BLaER1 treated with 17β-estradiol and CSF1 and Interleukin-3, amounts not matched to agents 10 nM and 100 nM (cell line): ENCODE measurements at regions not wholly inside any gene's neighbourhood (a gene's known extent, or its start where the extent isn't known, plus 50 kb on each side); places are given as distances from the start of the nearest gene placed in this dataset.

Source experiments
- H3K27ac ChIP-seq, 11 experiments: shearing (Covaris generic); formaldehyde crosslinking; 2 replicates each; pipeline ENCODE4 v1.8.1; 2022
- H3K27me3 ChIP-seq, 11 experiments: shearing (Covaris generic); formaldehyde crosslinking; 2 replicates each; pipeline ENCODE4 v1.8.1; 2022
- H3K36me3 ChIP-seq, 11 experiments: shearing (Covaris generic); formaldehyde crosslinking; 2 replicates each; pipeline ENCODE4 v1.8.1; 2022
- H3K4me1 ChIP-seq, 10 experiments: shearing (Covaris generic); formaldehyde crosslinking; 2 replicates each; pipeline ENCODE4 v1.8.1; 2022
- H3K4me2 ChIP-seq, 11 experiments: shearing (Covaris generic); formaldehyde crosslinking; 2 replicates each; pipeline ENCODE4 v1.8.1; 2022
- H3K4me3 ChIP-seq, 10 experiments: shearing (Covaris generic); formaldehyde crosslinking; 2 replicates each; pipeline ENCODE4 v1.8.1; 2022
- H3K9ac ChIP-seq, 11 experiments: shearing (Covaris generic); formaldehyde crosslinking; 2 replicates each; pipeline ENCODE4 v1.8.1; 2022
- H3K9me3 ChIP-seq, 11 experiments: shearing (Covaris generic); formaldehyde crosslinking; replicated peaks in 1 of 11; 2 replicates each; pipeline ENCODE4 v1.8.1; 2022
- H4K20me1 ChIP-seq, 11 experiments: shearing (Covaris generic); formaldehyde crosslinking; 2 replicates each; pipeline ENCODE4 v1.8.1; 2022
- Cebpa-rat ChIP-seq, 11 experiments: shearing (Covaris generic); IDR thresholded peaks; 2 replicates each; pipeline ENCODE4 v1.8.1; 2022

DNA sequence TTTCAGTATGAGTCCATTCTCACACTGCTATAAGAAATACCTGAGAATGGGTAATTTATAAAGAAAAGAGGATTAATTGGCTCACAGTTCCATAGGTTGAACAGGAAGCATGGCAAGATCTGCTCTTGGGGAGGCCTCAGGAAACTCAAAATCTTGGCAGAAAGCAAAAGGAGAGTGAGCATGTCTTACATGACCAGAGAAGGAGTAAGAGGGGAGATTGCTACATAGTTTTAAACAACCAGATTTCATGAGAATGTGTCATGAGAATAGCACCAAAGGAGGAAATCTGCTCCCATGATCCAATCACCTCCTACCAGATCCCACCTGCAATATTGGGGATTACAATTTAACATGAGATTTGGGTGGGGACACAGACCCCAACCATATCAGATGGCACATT lies 672.4 kb downstream of the HTR1B start:
- Histone ChIP-seq H3K9ac (no peak overlapping the region), H4K20me1 (no peaks in the 10 kb centered on the region), H3K27ac (no peak overlapping the region), H3K36me3 (no peaks in the 10 kb centered on the region), H3K4me1 (no peaks in the 10 kb centered on the region), H3K27me3 (no peaks in the 10 kb centered on the region), H3K4me3 (no peak overlapping the region), H3K9me3 (no peaks in the 10 kb centered on the region), H3K4me2 (no peak overlapping the region)
- TF ChIP-seq Cebpa-rat (IDR thresholded peaks at IDR 0.05): no peak

DNA sequence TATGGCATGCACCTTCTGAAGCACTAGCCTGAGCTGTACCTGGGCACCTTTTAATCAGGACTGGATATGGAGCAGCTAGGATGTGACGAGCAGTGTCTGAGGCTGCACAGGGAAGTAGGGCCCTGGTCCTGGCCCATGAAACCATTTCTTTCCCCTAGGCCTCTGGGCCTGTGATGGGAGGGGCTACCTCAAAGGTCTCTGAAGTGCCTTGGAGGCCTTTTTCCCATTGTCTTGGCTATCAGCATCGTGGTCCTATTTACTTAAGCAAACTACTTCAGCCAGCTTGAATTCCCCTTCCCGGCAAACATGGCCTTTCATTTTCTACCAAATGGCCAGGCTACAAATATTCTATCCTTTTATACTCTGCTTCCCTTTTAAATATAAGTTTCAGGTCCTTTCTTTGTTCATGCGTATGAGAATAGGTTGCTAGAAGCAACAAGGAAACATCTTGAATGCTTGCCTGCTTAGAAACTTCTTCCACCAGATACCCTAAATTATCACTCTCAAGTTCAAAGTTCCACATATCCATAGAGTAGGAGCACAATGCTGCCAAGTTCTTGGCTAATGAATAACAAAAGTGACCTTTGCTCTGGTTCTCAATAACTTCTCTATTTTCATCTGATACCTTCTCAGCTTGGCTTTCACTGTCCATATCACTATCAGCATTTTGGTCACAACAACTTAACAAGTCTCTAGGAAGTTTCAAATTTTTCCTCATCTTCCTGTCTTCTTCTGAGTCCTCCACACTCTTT lies 673.1 kb downstream of the HTR1B start:
- H3K9me3 ChIP-seq: no peaks in the 10 kb centered on the region
- no peak for TF ChIP-seq Cebpa-rat (IDR thresholded peaks at IDR 0.05)
- H3K27ac ChIP-seq: no peak overlapping the region
- no peak overlapping the region for H3K4me2 ChIP-seq
- no peaks in the 10 kb centered on the region for H3K36me3 ChIP-seq
- no peaks in the 10 kb centered on the region for H3K27me3 ChIP-seq
- no peaks in the 10 kb centered on the region for H4K20me1 ChIP-seq
- H3K4me1 ChIP-seq: peaks cover 0 to 2% (median 0%) of the 10 kb centered on the region in 10 experiments; a peak in 6 of 20 replicates
- H3K9ac ChIP-seq: no peak overlapping the region
- H3K4me3 ChIP-seq: no peak overlapping the region

DNA sequence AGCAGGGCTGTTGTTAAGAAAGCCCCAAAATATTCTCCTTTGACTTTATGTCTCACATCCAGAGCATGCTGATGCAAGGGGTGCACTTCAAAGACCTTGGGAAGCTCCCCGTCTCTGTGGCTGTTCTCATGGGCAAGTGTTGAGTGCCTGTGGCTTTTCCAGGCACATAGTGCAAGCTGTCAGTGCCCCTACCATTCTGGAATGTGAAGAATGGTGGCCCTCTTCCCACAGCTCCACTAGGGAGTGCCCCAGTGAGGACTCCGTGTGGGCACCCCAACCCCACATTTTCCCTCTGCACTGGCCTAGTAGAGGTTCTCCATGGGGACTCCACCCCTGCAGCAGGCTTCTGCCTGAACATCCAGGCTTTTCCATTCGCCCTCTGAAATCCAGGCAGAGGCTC lies 673.7 kb downstream of the HTR1B start:
- Histone ChIP-seq H3K9me3 (no peaks in the 10 kb centered on the region), H3K27me3 (no peaks in the 10 kb centered on the region), H3K4me2 (no peak overlapping the region), H4K20me1 (no peaks in the 10 kb centered on the region), H3K36me3 (no peaks in the 10 kb centered on the region), H3K4me3 (no peak overlapping the region), H3K4me1 (peaks cover 0 to 8% (median 2%) of the 10 kb centered on the region in 10 experiments; a peak in 8 of 20 replicates), H3K9ac (no peak overlapping the region), H3K27ac (no peak overlapping the region)
- no peak for TF ChIP-seq Cebpa-rat (IDR thresholded peaks at IDR 0.05)

DNA sequence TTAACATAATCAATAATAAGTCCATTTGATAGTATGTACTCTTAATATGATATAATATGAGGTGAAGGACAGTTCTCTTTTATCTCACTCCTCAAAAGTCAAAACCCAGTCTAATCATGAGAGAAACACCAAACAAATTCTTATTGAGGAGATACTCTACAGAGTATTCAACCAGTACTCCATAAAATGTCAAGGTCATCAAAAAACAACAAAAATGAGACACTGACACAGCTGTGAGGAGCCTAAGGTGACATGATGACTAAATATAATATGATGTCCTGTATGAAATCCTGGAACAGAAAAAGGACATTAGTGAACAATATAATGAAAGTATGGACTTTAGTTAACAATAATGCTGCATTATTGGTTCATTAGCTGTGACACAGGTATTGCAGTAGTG lies 675.1 kb downstream of the HTR1B start:
- no peaks in the 10 kb centered on the region for H3K36me3 ChIP-seq
- H3K27me3 ChIP-seq: no peaks in the 10 kb centered on the region
- no peak overlapping the region for H3K4me3 ChIP-seq
- no peaks in the 10 kb centered on the region for H3K9me3 ChIP-seq
- no peak overlapping the region for H3K4me2 ChIP-seq
- no peak overlapping the region for H3K27ac ChIP-seq
- no peak overlapping the region for H3K9ac ChIP-seq
- peaks cover 0 to 17% (median 2%) of the 10 kb centered on the region in 10 experiments; a peak in 8 of 20 replicates for H3K4me1 ChIP-seq
- H4K20me1 ChIP-seq: no peaks in the 10 kb centered on the region
- no peak for TF ChIP-seq Cebpa-rat (IDR thresholded peaks at IDR 0.05)

DNA sequence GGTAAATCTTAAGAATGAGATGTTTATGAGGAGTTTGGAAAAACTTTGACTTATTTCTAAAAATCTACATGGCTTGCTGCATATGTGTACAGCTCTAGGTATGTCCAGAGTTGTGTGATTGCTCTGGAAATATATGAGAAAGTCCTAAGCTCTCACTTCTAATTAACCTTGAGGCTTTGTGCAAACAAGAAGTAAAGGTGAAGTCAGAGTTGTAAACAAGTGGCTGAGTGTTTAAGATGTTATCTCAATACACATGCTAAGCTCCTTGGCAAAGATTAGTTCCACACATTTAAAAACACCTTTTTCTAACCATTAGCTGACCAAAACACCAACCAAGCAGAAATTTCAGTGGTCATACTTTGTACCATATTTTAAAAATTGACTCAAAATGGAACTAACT lies 684.2 kb downstream of the HTR1B start:
- no peaks in the 10 kb centered on the region for H4K20me1 ChIP-seq
- no peak overlapping the region for H3K9ac ChIP-seq
- no peaks in the 10 kb centered on the region for H3K36me3 ChIP-seq
- H3K27ac ChIP-seq: no peak overlapping the region
- no peaks in the 10 kb centered on the region for H3K9me3 ChIP-seq
- peaks cover 0 to 4% (median 0%) of the 10 kb centered on the region in 10 experiments; a peak in 4 of 20 replicates for H3K4me1 ChIP-seq
- H3K4me2 ChIP-seq: no peak overlapping the region
- H3K4me3 ChIP-seq: no peak overlapping the region
- no peaks in the 10 kb centered on the region for H3K27me3 ChIP-seq
- TF ChIP-seq Cebpa-rat (IDR thresholded peaks at IDR 0.05): no peak

DNA sequence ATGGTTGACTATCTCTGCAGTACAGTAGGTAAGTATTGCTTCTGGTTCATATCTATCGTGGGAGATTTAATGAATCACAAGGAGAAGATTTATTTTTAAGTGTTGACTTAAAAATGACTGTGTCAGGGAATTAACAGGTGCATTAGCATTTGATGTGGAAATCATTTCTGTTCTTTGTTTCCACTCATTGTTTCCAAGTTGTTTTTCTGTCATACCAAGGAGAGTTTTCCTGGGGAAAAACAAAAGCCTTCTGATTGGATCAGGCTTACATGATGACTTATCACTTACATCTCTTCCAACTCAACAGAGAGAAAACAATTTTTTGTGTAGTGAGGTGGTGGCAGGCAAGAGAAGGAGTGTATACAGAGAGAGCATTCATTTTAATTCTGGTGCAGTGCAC lies 686.4 kb downstream of the HTR1B start:
- H4K20me1 ChIP-seq: no peaks in the 10 kb centered on the region
- H3K36me3 ChIP-seq: no peaks in the 10 kb centered on the region
- H3K4me2 ChIP-seq: no peak overlapping the region
- no peaks in the 10 kb centered on the region for H3K4me1 ChIP-seq
- no peak overlapping the region for H3K4me3 ChIP-seq
- no peaks in the 10 kb centered on the region for H3K27me3 ChIP-seq
- H3K9ac ChIP-seq: no peak overlapping the region
- no peaks in the 10 kb centered on the region; a peak in 1 of 22 replicates for H3K9me3 ChIP-seq
- no peak overlapping the region for H3K27ac ChIP-seq
- TF ChIP-seq Cebpa-rat (IDR thresholded peaks at IDR 0.05): no peak

DNA sequence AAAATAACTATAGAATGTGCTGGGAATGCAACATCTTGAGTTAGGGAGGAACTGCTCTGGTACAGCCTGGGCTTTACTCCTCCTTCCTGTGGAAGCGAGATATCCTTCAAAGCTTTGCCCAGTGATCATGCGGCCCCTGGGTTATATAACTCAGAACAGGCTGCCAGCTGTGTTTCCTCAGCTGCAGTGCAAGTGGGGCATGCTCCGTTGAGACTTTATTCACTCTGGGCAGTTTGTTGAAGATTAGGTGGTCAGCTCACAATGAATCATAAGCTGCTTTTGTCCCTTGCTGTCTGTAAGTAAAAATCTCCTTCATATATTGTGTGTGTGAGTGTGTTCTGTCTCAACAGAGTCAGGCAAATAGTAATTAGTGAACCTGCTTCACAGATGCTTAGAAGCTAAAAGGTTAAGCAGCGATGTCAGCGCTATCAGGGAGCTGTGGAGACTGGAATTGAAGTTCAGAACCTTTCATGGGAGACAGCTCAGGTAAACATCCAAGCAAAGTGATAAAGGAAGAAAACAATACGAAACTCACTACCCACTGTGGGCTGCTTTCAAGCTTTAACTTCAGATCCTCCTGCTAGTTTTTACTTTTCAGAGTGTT lies 688.4 kb downstream of the HTR1B start:
- peaks cover 0 to 12% (median 4%) of the 10 kb centered on the region in 11 experiments; a peak in 6 of 22 replicates for H3K9me3 ChIP-seq
- no peak overlapping the region for H3K9ac ChIP-seq
- H3K4me1 ChIP-seq: no peaks in the 10 kb centered on the region
- no peak for TF ChIP-seq Cebpa-rat (IDR thresholded peaks at IDR 0.05)
- no peak overlapping the region for H3K27ac ChIP-seq
- H3K36me3 ChIP-seq: no peaks in the 10 kb centered on the region
- no peaks in the 10 kb centered on the region for H4K20me1 ChIP-seq
- no peak overlapping the region for H3K4me2 ChIP-seq
- H3K4me3 ChIP-seq: no peak overlapping the region
- no peaks in the 10 kb centered on the region for H3K27me3 ChIP-seq

DNA sequence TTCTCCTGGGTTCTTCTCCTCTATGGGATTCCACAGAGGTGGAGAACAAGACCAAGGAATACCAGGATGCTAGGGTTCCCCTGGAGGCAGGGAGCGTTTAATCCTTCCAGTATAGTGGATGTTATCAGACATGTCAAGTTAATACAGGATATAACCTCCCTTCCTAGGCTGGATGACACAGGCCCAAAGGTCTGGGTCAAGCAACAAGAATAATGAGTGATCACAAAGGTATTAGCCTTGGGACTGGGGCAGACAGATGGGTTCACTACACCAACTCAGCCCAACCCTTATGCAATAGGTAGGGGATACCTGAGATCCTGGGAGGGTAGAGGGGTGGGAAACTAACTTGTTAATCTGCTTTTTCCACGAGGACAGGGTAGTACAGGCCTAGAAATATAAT lies 690.3 kb downstream of the HTR1B start:
- Histone ChIP-seq H3K27me3 (no peaks in the 10 kb centered on the region), H3K9ac (no peak overlapping the region), H3K27ac (no peak overlapping the region), H3K4me3 (no peak overlapping the region), H3K36me3 (no peaks in the 10 kb centered on the region), H3K9me3 (peaks cover 0 to 15% (median 4%) of the 10 kb centered on the region in 11 experiments; a peak in 6 of 22 replicates), H4K20me1 (no peaks in the 10 kb centered on the region), H3K4me2 (no peak overlapping the region), H3K4me1 (no peaks in the 10 kb centered on the region)
- TF ChIP-seq Cebpa-rat (IDR thresholded peaks at IDR 0.05): no peak

DNA sequence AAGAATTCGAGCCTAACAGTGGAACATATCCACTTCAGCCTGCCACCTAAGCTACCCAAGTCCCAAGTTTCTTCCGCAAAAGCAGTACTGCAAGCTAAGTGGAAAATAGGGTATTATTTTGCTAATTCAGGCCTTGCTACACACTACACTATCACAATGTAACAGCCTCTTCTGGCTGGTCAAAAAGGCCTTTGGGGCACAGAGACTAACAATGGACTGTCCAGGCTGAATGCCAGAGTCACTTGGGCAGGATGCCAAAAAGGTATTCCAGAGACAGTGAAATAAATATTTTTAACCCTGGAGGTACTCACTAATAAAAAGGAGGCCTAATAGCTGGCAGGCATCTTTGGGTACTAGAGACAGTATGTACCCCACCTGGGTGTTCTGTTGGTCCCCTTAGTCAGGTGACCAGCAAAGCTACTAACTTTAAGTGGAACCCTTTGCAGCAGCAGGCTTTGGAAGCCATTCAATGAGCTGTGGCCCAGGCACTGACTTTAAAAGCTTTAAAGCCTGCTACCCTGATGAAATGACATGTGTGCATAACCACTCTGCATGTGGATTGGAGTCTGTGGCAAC lies 692.1 kb downstream of the HTR1B start:
- peaks cover 0 to 15% (median 4%) of the 10 kb centered on the region in 11 experiments; a peak in 6 of 22 replicates for H3K9me3 ChIP-seq
- H4K20me1 ChIP-seq: no peaks in the 10 kb centered on the region
- H3K27me3 ChIP-seq: no peaks in the 10 kb centered on the region
- H3K4me2 ChIP-seq: no peak overlapping the region
- no peak for TF ChIP-seq Cebpa-rat (IDR thresholded peaks at IDR 0.05)
- no peak overlapping the region for H3K4me3 ChIP-seq
- no peaks in the 10 kb centered on the region for H3K36me3 ChIP-seq
- H3K4me1 ChIP-seq: no peaks in the 10 kb centered on the region
- no peak overlapping the region for H3K9ac ChIP-seq
- no peak overlapping the region for H3K27ac ChIP-seq
